ENCODE measurements at regions not wholly inside any gene's neighbourhood (a gene's known extent, or its start where the extent isn't known, plus 50 kb on each side); places are given as distances from the start of the nearest gene placed in this dataset.

DNA sequence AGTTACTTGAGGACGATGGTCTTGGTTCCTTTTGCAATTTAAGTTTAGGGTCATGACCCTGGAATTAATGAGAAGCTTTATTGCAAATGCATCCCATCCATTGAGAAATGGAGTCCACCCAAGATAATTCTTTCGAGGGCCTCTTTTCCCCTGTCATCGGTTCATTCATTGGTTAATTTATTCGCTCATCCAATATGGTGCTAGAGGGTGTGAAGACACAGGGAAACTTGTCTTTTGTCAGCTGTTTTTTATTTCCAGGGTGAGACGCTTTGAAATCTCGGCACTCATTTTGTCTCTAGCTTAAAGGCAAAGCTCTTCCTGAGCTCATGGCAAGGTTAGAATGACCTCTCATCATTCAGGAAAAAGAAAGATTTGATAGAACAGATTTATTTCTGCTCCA is 464.2 kb upstream of the EEF2KMT start:
- DNase-seq (ENCODE audit: low read depth in 4 of 4, low spot score in 2 of 4), result no peak

DNA sequence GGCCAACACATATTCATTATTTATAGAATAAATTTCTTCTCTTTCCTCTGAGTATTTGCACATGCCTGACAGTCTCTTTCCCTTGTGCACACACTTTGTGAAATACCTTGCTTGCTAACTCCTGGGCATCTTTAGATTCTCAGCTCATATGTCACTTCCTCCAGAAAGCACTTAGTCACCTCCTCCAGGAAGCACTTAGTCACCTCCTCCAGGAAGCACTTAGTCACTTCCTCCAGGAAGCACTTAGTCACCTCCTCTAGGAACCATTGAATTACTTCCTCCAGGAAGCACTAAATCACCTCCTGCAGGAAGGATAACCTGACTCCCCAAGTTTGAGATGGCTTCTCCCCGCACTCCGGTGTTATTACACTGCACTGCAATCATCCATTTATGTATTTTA is 462.5 kb upstream of the EEF2KMT start:
- no peak for DNase-seq (ENCODE audit: low read depth in 4 of 4, low spot score in 2 of 4)

DNA sequence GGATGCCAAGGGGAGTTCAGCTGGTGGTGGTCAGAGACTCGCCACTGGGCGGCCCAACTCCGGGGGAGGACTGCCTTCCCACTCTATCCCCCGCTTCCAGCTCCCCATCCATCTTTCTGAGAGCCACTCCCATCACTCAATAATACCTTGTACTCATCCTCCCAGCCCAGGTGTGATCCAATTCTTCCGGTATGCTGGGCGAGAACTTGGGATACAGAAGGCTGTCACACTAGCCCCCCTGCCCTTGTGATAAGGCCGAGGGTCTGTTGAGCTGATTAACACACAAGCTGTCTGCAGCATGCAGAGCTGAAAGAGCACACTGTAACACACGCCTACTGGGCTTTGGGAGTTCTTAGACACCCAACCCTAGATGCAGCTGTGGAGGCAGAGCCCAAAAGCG is 460.4 kb upstream of the EEF2KMT start:
- DNase-seq (ENCODE audit: low read depth in 4 of 4, low spot score in 2 of 4), result no peak

DNA sequence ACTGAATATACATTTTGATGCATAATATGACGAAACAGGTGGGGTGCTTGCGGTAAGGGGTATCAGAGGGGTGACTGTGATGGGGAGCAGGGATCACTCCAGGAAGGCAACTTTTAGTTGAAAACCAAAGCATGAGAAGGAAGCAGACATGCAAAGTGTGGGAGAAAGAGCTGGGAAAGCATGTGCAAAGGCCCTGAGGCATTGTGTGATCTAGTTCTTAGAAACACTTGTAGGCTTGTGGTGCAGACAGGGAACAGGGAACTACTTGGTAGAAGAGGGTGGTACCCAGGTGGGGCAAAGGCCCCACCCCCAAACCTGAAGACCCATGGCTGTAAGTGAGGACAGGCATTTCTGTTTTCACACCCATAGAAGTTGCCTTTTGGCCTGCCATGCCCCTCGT is 459.9 kb upstream of the EEF2KMT start:
- no peak for DNase-seq (ENCODE audit: low read depth in 4 of 4, low spot score in 2 of 4)

DNA sequence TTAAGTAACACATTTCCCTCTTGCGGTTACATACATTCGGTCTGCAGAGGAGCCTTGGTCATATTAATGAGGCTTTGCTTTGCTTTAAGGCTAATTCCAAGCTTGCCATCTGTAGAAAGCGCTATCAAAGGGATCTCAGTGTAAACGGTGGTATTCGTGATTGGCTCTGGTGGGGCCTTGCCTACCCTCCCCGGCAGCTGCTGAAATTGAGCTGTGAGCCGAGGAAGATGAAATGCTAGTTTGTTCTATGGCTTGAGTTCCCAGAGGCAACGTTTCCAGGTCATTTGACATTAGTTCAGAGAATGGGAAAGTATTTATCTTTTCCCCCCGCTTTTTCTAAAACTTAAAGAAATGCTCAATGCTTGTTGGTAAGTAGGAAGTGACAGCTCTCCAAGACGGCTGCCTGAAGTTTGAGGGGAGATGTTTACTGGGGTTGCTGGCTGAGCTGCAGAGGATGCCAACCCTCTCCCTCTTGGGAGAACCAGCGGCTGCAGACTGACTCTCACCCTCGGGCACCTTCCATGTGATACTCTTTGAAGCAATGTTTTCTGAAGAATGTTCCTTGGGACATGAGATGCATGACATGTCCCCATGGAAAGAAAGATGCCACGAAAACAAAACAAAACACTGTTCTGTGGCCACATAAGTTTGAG is 458.7 kb upstream of the EEF2KMT start:
- DNase-seq (ENCODE audit: low read depth in 4 of 4, low spot score in 2 of 4), result no peak

DNA sequence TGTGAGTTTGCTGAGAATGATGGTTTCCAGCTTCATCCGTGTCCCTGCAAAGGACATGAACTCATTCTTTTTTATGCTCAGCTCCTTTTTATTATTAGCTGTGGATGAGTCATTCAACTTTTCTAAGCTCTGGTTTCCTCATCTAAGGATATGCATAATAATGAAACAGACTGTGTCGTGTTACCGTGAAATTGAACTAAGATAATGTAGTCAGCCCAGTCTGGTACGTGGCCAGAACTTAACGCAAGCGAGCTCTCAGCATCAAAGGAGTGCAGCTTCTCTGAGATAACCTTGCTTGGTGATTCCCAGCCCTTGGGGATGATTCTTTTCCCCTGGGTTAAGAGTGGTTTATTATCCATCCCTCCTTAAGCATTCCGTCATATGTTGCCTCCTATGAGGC is 454.3 kb upstream of the EEF2KMT start:
- DNase-seq (ENCODE audit: low read depth in 4 of 4, low spot score in 2 of 4), result no peak

DNA sequence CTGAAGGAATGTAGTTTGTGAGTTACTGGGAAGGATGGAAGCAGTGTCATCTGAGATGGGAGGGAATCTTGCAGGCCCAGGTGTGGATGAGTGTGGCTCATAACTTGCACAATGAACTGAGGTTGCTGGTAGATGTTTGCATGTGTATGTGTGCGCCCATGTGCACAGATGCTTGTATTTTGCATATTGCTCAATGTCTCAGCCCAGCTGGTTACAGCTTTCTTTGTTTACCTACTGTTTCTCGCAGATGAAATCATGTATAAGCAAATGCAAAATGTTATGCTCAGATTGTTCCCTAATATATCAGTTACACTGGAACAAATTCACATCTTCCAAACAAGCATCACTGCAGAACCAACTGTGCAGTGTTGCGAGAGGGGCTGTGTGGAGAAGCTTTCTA is 452.2 kb upstream of the EEF2KMT start:
- no peak for DNase-seq (ENCODE audit: low read depth in 4 of 4, low spot score in 2 of 4)

DNA sequence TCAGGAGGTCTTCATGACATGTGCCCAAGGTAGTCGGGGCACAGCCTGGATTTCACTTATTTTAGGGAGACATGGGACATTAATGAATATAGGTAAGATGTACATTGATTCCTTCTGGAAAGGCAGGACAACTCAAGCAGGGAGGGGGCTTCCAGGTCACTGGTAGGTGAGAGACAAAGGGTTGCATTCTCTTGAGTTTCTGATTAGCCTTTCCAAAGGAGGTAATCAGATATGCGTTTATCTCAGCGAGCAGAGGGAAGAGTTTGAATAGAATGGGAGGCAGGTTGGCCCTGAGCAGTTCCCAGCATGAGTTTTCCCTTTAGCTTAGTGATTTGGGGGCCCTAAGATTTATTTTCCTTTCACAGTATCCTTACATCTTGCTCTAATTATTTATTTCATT is 443.8 kb upstream of the EEF2KMT start:
- DNase-seq (ENCODE audit: low read depth in 4 of 4, low spot score in 2 of 4), result no peak

DNA sequence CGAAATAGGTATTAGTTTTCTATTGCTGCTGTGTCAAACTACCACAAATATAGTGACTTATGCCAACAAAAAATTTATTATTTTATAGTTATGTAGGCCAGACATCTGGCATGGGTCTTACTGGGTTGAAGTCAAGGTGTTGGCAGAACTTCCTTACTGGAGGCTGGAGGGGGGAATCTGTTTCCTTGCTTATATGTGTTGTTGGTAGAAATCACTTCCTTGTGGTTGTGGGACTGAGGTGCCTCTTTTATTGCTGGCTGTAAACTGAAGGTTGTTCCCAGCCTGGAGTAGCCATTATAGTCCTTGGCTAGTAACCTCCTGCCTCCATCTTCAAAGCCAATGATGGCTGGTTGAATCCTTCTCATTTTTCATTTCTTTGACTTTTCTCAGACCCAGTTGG is 439.8 kb upstream of the EEF2KMT start:
- DNase-seq (ENCODE audit: low read depth in 4 of 4, low spot score in 2 of 4), result no peak

DNA sequence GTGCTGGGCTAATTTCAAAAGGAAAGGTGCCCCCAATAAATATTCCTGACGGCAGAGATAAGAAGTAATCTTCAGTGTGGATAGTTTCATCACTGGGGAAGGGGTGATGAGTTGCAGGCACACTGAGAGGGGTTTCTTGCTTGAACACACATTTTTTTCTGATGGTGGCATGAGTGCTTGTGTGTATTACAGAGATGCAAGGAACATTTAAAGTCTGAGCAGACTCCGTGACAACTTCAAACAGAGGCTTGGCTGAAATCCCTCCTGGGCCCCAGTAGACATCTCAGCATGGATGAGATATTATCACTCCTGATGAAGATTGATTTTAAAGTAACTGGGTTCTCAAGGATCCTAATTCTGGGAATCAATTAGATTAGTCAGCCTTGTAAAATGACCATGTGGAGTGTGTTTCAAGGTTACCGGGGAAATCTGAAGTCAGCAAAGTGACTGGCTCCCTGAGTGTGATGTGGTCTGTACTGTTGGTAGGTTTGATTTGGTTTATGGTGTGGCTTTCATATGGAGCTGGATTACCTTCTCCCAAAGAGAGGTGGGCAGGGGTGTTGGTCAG is 435.8 kb upstream of the EEF2KMT start:
- DNase-seq (ENCODE audit: low read depth in 4 of 4, low spot score in 2 of 4), result no peak

DNA sequence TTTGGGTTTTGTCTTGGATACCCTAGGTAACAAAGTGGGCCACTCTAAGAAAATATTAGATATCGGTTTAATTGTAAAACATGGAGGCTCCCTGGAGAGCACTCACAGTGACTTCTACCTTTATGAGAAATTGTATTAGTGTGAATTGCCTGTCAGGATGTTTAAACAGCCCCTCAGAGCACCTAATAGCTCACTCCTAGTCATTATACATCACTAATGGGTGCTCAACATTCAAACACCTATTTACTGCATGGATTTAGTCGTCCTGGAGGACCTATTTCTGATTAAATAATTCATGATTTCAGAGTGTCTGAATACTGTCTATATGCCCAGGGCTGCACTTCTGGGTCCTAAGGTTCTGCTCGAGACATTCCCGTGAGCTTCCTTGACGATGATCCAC is 430.2 kb upstream of the EEF2KMT start:
- no peak for DNase-seq (ENCODE audit: low read depth in 4 of 4, low spot score in 2 of 4)

DNA sequence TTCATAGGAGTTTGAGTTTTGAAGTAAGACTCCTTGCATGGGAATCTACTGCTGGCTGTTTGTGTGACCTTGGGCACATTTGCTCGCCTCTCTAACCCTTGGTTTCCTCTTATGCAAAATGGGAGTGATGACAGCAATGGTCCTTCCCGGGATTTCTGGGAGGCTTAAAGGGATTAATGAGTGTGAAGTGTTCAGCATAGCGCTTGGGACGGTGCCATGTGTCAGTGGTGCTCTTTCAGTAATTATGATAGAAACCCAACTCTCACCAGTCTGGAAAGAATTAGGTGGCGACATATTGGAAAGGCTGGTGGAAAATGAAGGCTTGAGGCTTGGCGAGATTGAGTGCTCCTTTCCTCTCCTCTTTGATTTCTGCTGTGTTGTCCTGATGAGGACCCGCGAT is 429.2 kb upstream of the EEF2KMT start:
- DNase-seq (ENCODE audit: low read depth in 4 of 4, low spot score in 2 of 4), result no peak

DNA sequence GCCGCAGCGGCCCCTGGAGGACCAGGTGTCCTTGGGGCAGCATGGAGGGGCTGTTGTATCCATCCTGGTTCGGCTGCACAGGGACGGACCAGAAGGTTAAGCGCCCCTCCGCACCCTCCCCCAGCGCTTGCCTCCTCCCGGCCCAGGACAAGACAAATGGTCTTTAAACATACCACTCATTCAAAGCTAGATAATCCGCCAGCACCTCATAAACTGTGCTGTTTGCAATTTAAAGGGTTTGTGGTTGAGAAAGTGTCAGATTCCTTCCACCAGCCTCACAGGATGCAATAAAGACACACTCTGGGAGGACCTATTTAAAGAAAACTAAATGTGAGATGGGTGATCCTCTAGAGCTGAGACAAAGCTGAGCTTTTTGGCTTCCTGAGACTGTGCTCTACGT is 426.2 kb upstream of the EEF2KMT start:
- no peak for DNase-seq (ENCODE audit: low read depth in 4 of 4, low spot score in 2 of 4)

DNA sequence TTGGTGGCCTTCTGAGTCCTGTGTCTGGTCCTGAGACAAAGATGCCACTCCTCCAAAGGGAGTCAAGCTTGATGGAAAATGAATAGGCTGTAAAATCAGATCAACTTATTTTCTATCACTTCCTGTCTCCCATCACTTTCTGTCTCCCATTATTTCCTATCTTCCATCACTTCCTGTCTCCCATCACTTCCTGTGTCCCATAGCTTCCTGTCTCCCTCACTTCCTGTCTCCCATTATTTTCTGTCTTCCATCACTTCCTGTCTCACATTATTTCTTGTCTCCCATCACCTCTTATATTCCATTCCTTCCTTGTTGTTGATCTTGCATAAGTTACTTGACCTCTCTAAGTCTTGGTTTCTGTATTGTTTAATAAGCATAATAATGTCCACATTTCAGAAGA is 418.5 kb upstream of the EEF2KMT start:
- no peak for DNase-seq (ENCODE audit: low read depth in 4 of 4, low spot score in 2 of 4)

DNA sequence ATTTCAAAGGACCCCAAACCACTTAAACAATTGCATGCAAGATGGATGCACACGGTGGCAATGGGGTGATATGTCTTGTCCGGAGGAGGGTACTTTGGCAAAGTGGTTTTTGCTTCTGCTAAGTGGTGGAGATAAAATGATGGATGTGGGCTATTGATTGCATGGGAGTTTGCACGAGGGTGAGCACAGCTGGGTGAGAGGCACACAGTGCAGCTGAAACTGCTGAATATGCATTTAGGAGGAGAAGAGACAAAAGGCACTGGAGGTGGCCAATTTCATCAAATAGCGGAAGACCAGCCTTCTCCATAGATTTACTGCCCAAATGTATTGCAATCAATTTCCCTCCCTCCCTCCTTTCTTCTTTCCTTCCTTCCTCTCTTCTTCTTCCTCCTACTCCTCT is 414.4 kb upstream of the EEF2KMT start:
- no peak for DNase-seq (ENCODE audit: low read depth in 4 of 4, low spot score in 2 of 4)

DNA sequence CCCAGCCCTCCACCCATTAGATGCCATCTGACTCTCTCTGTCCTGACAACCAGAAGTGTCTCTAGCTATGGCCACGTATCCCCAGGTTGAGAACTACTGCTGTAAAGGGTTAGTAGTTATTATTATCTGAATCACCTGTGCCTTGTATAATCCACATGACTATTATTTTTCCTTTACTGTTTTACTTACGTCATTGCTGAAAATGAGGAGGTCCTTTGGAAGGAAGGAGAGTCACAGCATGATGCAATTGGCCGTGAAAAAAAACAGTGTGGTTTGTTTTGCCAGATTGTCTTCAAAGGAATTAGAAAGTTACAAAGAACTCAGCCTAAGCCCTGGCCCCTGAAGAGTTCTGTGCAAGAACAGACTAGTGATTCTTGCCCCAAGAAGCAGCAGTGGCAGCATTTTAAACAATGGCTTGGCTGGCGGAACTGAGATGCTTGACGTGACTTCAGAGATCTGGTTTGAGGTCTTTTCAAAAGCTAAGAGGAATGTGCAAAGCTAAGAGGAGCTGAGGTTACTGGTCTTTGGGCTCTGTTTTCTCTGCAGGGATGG is 413.3 kb upstream of the EEF2KMT start:
- no peak for DNase-seq (ENCODE audit: low read depth in 4 of 4, low spot score in 2 of 4)

DNA sequence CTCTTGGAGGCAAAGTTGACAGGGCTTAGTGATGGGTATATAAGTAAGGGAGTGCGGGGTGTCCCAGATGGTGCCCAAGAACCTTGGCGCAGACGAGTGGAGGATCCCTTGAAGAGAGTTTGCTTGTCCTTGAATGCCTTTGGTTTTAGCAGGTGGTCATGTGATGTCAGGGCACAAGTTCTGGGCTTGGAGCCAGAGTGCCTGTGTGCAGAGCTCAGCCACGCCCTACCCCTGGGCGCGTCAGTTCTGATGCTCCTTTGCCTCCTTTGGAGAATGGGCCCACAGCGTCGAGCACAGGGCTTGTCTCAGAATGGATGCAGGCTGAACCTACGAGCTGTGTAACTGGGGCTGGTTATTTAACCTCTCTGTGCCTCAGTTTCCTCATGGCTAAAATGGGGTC is 412.2 kb upstream of the EEF2KMT start:
- no peak for DNase-seq (ENCODE audit: low read depth in 4 of 4, low spot score in 2 of 4)

DNA sequence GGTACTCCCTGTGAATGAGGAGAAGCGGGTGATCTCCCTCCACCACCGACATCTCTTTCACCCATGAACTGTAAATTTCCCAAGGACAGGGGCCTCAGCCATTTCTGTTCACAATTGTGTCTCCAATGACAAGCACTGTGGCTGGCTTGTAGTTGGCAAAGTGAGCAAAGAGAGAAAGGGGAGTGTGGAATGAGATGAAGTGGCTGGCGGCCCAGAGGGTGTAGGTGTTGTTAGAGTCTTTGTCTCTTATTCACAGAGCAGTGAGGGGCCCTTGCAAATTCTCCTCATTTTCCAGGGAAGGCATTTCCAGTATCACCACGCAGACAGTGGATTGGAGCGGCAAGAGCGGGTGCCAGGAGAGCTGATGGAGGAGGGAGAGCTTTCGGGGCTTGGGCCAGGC is 411.7 kb upstream of the EEF2KMT start:
- DNase-seq (ENCODE audit: low read depth in 4 of 4, low spot score in 2 of 4), result no peak

DNA sequence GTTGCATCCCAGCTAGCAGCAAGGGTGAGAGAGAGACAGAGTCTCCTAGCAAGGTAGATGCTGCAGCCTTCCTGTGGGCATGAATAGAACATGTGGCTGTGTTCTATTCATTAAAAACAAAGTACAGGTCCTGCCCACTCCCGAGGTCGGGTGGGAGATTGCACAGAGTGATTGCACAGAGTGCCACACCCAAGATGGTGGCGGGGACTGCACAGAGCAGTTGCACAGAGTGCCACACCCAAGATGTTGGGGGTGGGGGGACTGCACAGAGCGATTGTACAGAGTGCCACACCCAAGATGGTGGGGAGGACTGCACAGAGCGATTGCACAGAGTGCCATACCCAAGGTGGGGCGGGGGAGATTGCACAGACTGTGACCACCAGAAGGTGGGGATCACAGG is 410.8 kb upstream of the EEF2KMT start:
- no peak for DNase-seq (ENCODE audit: low read depth in 4 of 4, low spot score in 2 of 4)

DNA sequence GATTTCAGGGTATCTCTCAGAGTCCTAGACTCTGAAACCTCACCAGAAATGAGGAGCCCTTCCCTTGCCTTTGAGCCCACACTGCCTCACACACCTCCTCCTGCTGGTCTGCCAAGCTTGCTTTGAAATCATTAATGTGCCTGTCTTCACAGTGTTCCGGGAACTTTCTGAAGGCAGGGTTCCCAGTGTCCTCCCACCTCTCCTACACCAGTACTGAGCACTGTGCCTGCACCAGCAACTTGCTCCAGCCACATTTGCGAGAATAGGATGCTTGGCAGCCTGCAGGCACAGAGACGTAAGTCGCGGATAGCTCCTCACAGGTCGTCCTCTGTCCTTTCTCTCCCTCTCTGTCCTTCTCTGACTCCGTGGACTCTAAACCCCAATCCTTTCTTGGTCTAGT is 408.4 kb upstream of the EEF2KMT start:
- DNase-seq (ENCODE audit: low read depth in 4 of 4, low spot score in 2 of 4), result no peak

DNA sequence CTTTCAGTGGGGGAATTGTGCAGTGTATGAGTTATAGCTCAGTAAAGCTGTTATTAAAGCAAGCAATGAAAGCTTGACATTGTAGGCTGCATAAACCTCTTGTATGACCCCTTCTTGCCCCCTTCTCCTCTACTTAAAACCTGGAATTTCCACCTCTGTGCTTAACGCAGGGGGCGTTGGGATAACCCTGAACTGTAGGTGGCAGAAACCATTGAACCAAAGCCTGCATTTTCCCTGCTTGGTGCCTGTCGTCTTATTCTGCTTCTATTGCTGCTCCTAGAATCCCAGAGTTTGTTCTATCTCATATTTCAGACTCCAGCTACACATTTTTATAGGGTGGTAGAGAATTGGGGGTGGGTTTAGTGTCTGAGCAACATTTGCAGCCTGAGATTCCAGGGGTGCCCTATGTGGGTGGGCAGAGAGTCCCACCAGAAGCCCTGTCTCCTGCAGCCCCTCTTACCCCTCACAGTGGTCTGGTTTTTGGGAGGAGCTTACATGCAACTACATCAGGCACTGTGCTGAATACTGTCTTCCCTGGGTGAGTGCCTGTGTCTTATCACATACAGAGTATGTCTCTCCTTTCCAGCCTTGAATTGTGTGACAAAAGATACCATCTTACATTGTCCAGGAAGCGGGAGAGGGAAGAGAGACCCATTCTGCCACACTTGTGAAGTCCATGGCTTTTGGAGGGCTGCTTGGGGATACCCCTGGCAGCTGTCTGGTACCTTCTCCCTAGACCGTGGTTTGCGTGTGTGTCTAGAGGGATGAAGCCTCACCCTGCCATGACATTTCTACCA is 407.7 kb upstream of the EEF2KMT start:
- no peak for DNase-seq (ENCODE audit: low read depth in 4 of 4, low spot score in 2 of 4)

All from left renal cortex interstitium (tissue), 4 donors.